Trophoblast cell (in vitro differentiated cells and primary cell): ENCODE measurements at regions not wholly inside any gene's neighbourhood (a gene's known extent, or its start where the extent isn't known, plus 50 kb on each side); places are given as distances from the start of the nearest gene placed in this dataset.

ENCODE experiments used
- DNase-seq, 2 donors: peaks; one replicate each; pipeline ENCODE4 v3.0.0-alpha.2; 2016
- H2AFZ ChIP-seq: 2 replicates; pipeline ENCODE4 v1.6.1; 2013; ENCODE audit warnings: low read length, moderate library complexity, mild to moderate bottlenecking; ENCODE audit not compliant: insufficient read depth, poor library complexity
- H2AK5ac ChIP-seq: 2 replicates; pipeline ENCODE4 v1.6.1; 2013; ENCODE audit warnings: mild to moderate bottlenecking, low read length
- H2BK120ac ChIP-seq: 2 replicates; pipeline ENCODE4 v1.6.1; 2013; ENCODE audit warnings: low read length, mild to moderate bottlenecking, moderate library complexity; ENCODE audit not compliant: insufficient read depth, poor library complexity
- H2BK12ac ChIP-seq: 2 replicates; pipeline ENCODE4 v1.6.1; 2013; ENCODE audit warnings: mild to moderate bottlenecking, low read length, moderate library complexity
- H2BK5ac ChIP-seq: 2 replicates; pipeline ENCODE4 v1.6.1; 2013; ENCODE audit warnings: low read length, low read depth, moderate library complexity, mild to moderate bottlenecking; ENCODE audit not compliant: poor library complexity
- H3K14ac ChIP-seq: 2 replicates; pipeline ENCODE4 v1.6.1; 2013; ENCODE audit warnings: mild to moderate bottlenecking, low read length
- H3K18ac ChIP-seq: 2 replicates; pipeline ENCODE4 v1.6.1; 2013; ENCODE audit warnings: mild to moderate bottlenecking, low read length
- H3K23ac ChIP-seq: 2 replicates; pipeline ENCODE4 v1.6.1; 2013; ENCODE audit warnings: low read length
- H3K27ac ChIP-seq: 2 replicates; pipeline ENCODE4 v1.5.1; 2013; ENCODE audit warnings: low read depth, mild to moderate bottlenecking, inconsistent platforms, low read length, moderate library complexity
- H3K27me3 ChIP-seq: 2 replicates; pipeline ENCODE4 v1.6.1; 2013; ENCODE audit warnings: inconsistent platforms, mild to moderate bottlenecking, low read length, moderate library complexity; ENCODE audit not compliant: insufficient read depth
- H3K36me3 ChIP-seq, 2 experiments: 1 replicate in 1 of 2; 2 replicates in 1 of 2; pipeline ENCODE4 v1.6.1; 2013; ENCODE audit warnings: low read length in 2 of 2, mild to moderate bottlenecking in 2 of 2, moderate library complexity in 1 of 2; ENCODE audit not compliant: insufficient read depth in 2 of 2, control insufficient read depth in 1 of 2
- H3K4ac ChIP-seq: 2 replicates; pipeline ENCODE4 v1.6.1; 2013; ENCODE audit warnings: low read depth, mild to moderate bottlenecking, low read length, moderate library complexity
- H3K4me1 ChIP-seq, 2 experiments: 1 replicate in 1 of 2; 2 replicates in 1 of 2; pipeline ENCODE4 v1.6.1; 2013; ENCODE audit warnings: low read length in 2 of 2, mild to moderate bottlenecking in 2 of 2, moderate library complexity in 1 of 2; ENCODE audit not compliant: insufficient read depth in 2 of 2, control insufficient read depth in 1 of 2
- H3K4me2 ChIP-seq: 2 replicates; pipeline ENCODE4 v1.6.1; 2013; ENCODE audit warnings: inconsistent platforms, mild to moderate bottlenecking, low read length, moderate library complexity
- H3K4me3 ChIP-seq: 2 replicates; pipeline ENCODE4 v1.5.1; 2013; ENCODE audit warnings: mild to moderate bottlenecking, low read depth, low read length, inconsistent platforms
- H3K79me1 ChIP-seq: one replicate; pipeline ENCODE4 v1.6.1; 2013; ENCODE audit warnings: low read length
- H3K79me2 ChIP-seq: 2 replicates; pipeline ENCODE4 v1.6.1; 2013; ENCODE audit warnings: low read length, mild to moderate bottlenecking; ENCODE audit not compliant: control insufficient read depth, insufficient read depth, poor library complexity
- H3K9ac ChIP-seq: 2 replicates; pipeline ENCODE4 v1.6.1; 2013; ENCODE audit warnings: mild to moderate bottlenecking, low read length
- H3K9me3 ChIP-seq: 2 replicates; pipeline ENCODE4 v1.6.1; 2013; ENCODE audit warnings: low read depth, mild to moderate bottlenecking, control low read depth, inconsistent platforms, low read length; ENCODE audit not compliant: insufficient read depth
- H4K12ac ChIP-seq: 2 replicates; pipeline ENCODE4 v1.6.1; 2013; ENCODE audit warnings: low read depth, mild to moderate bottlenecking, low read length, moderate library complexity
- H4K8ac ChIP-seq: 2 replicates; pipeline ENCODE4 v1.6.1; 2013; ENCODE audit warnings: low read depth, mild to moderate bottlenecking, low read length, moderate library complexity
- H4K91ac ChIP-seq: one replicate; pipeline ENCODE4 v1.6.1; 2013; ENCODE audit warnings: low read depth, mild to moderate bottlenecking, low read length, moderate library complexity
- WGBS: extraction: QIAGEN DNeasy Blood & Tissue Kit; methylation state at CpG from one replicate; pipeline ENCODE4 v1.1.7; 2013; ENCODE audit warnings: missing lambda C conversion rate; ENCODE audit not compliant: insufficient read length, insufficient coverage; ENCODE audit errors: extremely low coverage; 5-methylcytosine and 5-hydroxymethylcytosine counted together

GRCh38 chr5:38724301-38725030 lies 121.3 kb upstream of the OSMR start:
- H4K8ac ChIP-seq, result no peak overlapping the region
- no peaks in the 10 kb centered on the region for H3K79me2 ChIP-seq
- H2BK12ac ChIP-seq, result no peak overlapping the region
- H2AK5ac ChIP-seq, result no peak overlapping the region
- no peak overlapping the region for H3K4ac ChIP-seq
- no peak overlapping the region for H2BK5ac ChIP-seq
- no peak overlapping the region for H3K9ac ChIP-seq
- no peak overlapping the region for H2BK120ac ChIP-seq
- H4K12ac ChIP-seq, result no peak overlapping the region
- no peaks in the 10 kb centered on the region for H3K79me1 ChIP-seq
- H3K4me2 ChIP-seq, result no peak overlapping the region
- H3K18ac ChIP-seq, result no peak overlapping the region
- peaks cover 0 to 3% of the 10 kb centered on the region in 2 experiments for H3K4me1 ChIP-seq
- H3K14ac ChIP-seq, result no peak overlapping the region
- H3K36me3 ChIP-seq, result no peaks in the 10 kb centered on the region
- H3K9me3 ChIP-seq, result no peaks in the 10 kb centered on the region
- WGBS, result no CpG with 5 or more reads among the region's 2 CpGs
- H3K23ac ChIP-seq, result no peak overlapping the region
- H4K91ac ChIP-seq, result no peak overlapping the region
- H2AFZ ChIP-seq, result no peak overlapping the region
- DNase-seq, result no peak
- H3K27me3 ChIP-seq, result no peaks in the 10 kb centered on the region
- H3K27ac ChIP-seq, result no peak overlapping the region
- H3K4me3 ChIP-seq, result no peak overlapping the region

DNA sequence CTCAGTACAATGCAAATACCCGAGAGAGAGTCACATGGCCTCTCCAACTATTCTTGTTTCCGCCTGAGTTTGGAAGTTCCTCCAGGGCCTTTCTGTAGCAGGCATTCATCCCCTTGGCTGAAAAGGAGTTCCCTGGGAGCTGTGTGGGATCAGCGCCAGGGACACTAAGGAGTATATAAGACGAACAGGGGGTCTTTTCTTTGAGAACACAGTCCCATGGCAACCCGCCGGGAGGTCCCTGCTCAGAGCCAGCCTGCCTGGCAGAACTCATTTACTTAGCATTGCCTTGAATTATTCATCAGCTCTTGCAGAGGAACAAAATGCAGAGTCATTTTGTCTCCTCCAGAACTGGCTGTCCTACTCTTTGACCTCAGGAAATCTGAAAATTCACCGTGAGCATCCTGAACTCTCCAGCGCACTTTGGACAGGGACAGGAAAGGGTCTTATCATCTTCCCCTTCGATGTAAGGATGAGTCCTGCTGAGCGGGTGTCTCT lies 120.4 kb upstream of the OSMR start:
- Histone ChIP-seq H3K9ac (no peak overlapping the region), H2AFZ (no peak overlapping the region), H3K4me2 (no peak overlapping the region), H4K8ac (no peak overlapping the region), H3K4me3 (no peak overlapping the region), H3K27ac (no peak overlapping the region), H3K4me1 (peaks cover 0 to 3% of the 10 kb centered on the region in 2 experiments), H3K79me1 (no peaks in the 10 kb centered on the region), H4K91ac (no peak overlapping the region), H2BK12ac (no peak overlapping the region), H3K23ac (no peak overlapping the region), H3K18ac (no peak overlapping the region), H2AK5ac (no peak overlapping the region), H2BK120ac (no peak overlapping the region), H3K79me2 (no peaks in the 10 kb centered on the region), H4K12ac (no peak overlapping the region), H3K14ac (no peak overlapping the region), H3K4ac (no peak overlapping the region), H3K9me3 (no peaks in the 10 kb centered on the region), H3K36me3 (no peaks in the 10 kb centered on the region), H2BK5ac (no peak overlapping the region), H3K27me3 (no peaks in the 10 kb centered on the region)
- no peak for DNase-seq
- WGBS, result no CpG with 5 or more reads among the region's 10 CpGs

DNA sequence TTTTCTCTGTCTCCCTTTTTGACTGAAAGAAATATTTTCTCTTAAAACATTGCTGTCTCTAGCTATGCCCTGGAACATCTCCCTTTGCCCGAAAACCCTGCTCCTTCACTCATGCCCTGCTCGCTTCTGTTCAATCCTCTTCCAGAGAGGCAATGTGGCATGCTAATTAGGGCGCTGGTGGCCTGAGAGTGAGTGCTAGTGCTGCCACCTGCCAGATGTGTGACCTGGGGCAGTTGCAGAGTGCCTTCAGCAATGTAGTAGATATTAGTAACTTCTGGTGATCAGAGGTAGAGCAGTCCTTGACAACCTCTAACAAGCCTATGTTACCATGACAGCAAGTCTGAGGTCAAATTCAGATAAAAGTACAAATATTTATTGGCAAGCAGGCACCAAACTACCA lies 119.5 kb upstream of the OSMR start:
- no peaks in the 10 kb centered on the region for H3K9me3 ChIP-seq
- no peak overlapping the region for H3K23ac ChIP-seq
- no peaks in the 10 kb centered on the region for H3K79me1 ChIP-seq
- no peak overlapping the region for H2AFZ ChIP-seq
- H2BK12ac ChIP-seq, result no peak overlapping the region
- H3K4ac ChIP-seq, result no peak overlapping the region
- no peak overlapping the region for H2BK120ac ChIP-seq
- no peak overlapping the region for H4K8ac ChIP-seq
- no peak overlapping the region for H2AK5ac ChIP-seq
- H3K18ac ChIP-seq, result no peak overlapping the region
- no peaks in the 10 kb centered on the region for H3K79me2 ChIP-seq
- DNase-seq, result no peak
- H3K27ac ChIP-seq, result no peak overlapping the region
- H4K12ac ChIP-seq, result no peak overlapping the region
- no peak overlapping the region for H4K91ac ChIP-seq
- no peaks in the 10 kb centered on the region for H3K36me3 ChIP-seq
- no peak overlapping the region for H3K4me3 ChIP-seq
- no CpG with 5 or more reads among the region's 3 CpGs for WGBS
- H3K14ac ChIP-seq, result no peak overlapping the region
- H3K27me3 ChIP-seq, result no peaks in the 10 kb centered on the region
- peaks cover 0 to 3% of the 10 kb centered on the region in 2 experiments for H3K4me1 ChIP-seq
- no peak overlapping the region for H3K4me2 ChIP-seq
- H3K9ac ChIP-seq, result no peak overlapping the region
- no peak overlapping the region for H2BK5ac ChIP-seq

DNA sequence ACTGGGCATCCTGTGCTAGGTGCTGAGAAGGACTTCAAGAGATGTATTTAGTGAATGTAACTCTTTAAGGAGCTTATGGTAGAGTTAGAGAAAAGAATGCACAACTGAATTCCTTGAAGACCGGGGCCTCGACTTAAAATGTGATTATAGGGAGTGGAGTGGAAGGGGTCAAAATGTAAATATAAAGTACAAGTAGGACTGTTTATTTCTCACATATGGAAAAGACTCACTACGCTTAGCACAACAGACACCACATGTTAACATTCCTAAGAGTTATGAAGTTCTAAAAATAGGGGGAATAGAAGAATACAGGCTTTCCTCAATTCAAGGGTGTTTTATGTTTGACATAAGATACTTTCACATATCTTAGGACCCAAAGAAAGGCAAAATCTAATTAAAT lies 117.8 kb upstream of the OSMR start:
- Histone ChIP-seq H3K18ac (no peak overlapping the region), H2BK5ac (no peak overlapping the region), H2AK5ac (no peak overlapping the region), H3K79me1 (no peaks in the 10 kb centered on the region), H3K79me2 (no peaks in the 10 kb centered on the region), H3K4me1 (peaks cover 0 to 3% of the 10 kb centered on the region in 2 experiments), H3K23ac (no peak overlapping the region), H3K36me3 (no peaks in the 10 kb centered on the region), H3K4me2 (no peak overlapping the region), H2AFZ (no peak overlapping the region), H4K12ac (no peak overlapping the region), H2BK120ac (no peak overlapping the region), H3K4ac (no peak overlapping the region), H3K9me3 (no peaks in the 10 kb centered on the region), H3K14ac (no peak overlapping the region), H3K4me3 (no peak overlapping the region), H3K27ac (no peak overlapping the region), H4K8ac (no peak overlapping the region), H2BK12ac (no peak overlapping the region), H4K91ac (no peak overlapping the region), H3K27me3 (no peaks in the 10 kb centered on the region), H3K9ac (no peak overlapping the region)
- WGBS, result no CpG with 5 or more reads among the region's 3 CpGs
- DNase-seq, result no peak
